Urinary bladder (tissue), 3 donors: ENCODE measurements at regions not wholly inside any gene's neighbourhood (a gene's known extent, or its start where the extent isn't known, plus 50 kb on each side); places are given as distances from the start of the nearest gene placed in this dataset.

ENCODE experiments used
- DNase-seq: peaks from one replicate; pipeline ENCODE4 v3.0.0-alpha.2; 2015; ENCODE audit errors: extremely low spot score
- H3K27ac ChIP-seq: one replicate; pipeline ENCODE4 v1.5.1; 2013; ENCODE audit warnings: low read depth, mild to moderate bottlenecking, moderate library complexity
- H3K36me3 ChIP-seq: one replicate; pipeline ENCODE4 v1.6.1; 2013; ENCODE audit warnings: mild to moderate bottlenecking, moderate library complexity; ENCODE audit not compliant: insufficient read depth
- H3K4me1 ChIP-seq: one replicate; pipeline ENCODE4 v1.6.1; 2013; ENCODE audit warnings: mild to moderate bottlenecking, moderate library complexity; ENCODE audit not compliant: insufficient read depth
- H3K4me3 ChIP-seq: one replicate; pipeline ENCODE4 v1.5.1; 2013; ENCODE audit warnings: low read depth, low read length
- WGBS: extraction: QIAGEN DNeasy Blood & Tissue Kit; methylation state at CpG from one replicate; pipeline ENCODE4 v1.1.7; 2013; 5-methylcytosine and 5-hydroxymethylcytosine counted together
- donor health status: healthy with polysubstance abuse.
- donor health status: healthy.

GRCh38 chr6:66896415-66896814, 1189.4 kb upstream of the EYS start:
- no peak overlapping the region for H3K27ac ChIP-seq
- no peaks in the 10 kb centered on the region for H3K36me3 ChIP-seq
- DNase-seq = no peak
- WGBS = 92% methylated on average over 5 of the region's 5 CpGs
- no peak overlapping the region for H3K4me3 ChIP-seq
- no peaks in the 10 kb centered on the region for H3K4me1 ChIP-seq

- no peaks in the 10 kb centered on the region for H3K4me1 ChIP-seq
- no peak overlapping the region for H3K4me3 ChIP-seq
- no peak overlapping the region for H3K27ac ChIP-seq
- H3K36me3 ChIP-seq = no peaks in the 10 kb centered on the region
- WGBS = 84% methylated on average over 1 of the region's 1 CpG
- DNase-seq = no peak
These were observed 1176.4 kb upstream of the EYS start for GRCh38 chr6:66883453-66883852.

GRCh38 chr6:66866801-66867200, 1159.8 kb upstream of the EYS start:
- Histone ChIP-seq H3K4me3 (no peak overlapping the region), H3K36me3 (no peaks in the 10 kb centered on the region), H3K27ac (no peak overlapping the region), H3K4me1 (no peaks in the 10 kb centered on the region)
- WGBS = 95% methylated on average over 1 of the region's 1 CpG
- DNase-seq = no peak

- no peak overlapping the region for H3K27ac ChIP-seq
- H3K4me1 ChIP-seq = no peaks in the 10 kb centered on the region
- no peak for DNase-seq
- no peaks in the 10 kb centered on the region for H3K36me3 ChIP-seq
- no peak overlapping the region for H3K4me3 ChIP-seq
These were observed 1158.7 kb upstream of the EYS start for GRCh38 chr6:66865771-66866170.

GRCh38 chr6:66861007-66861541, 1154.0 kb upstream of the EYS start:
- H3K4me1 ChIP-seq = no peaks in the 10 kb centered on the region
- H3K36me3 ChIP-seq = no peaks in the 10 kb centered on the region
- WGBS = 62% methylated on average over 2 of the region's 2 CpGs
- no peak overlapping the region for H3K27ac ChIP-seq
- H3K4me3 ChIP-seq = no peak overlapping the region
- DNase-seq = no peak

GRCh38 chr6:66860328-66860727, 1153.3 kb upstream of the EYS start:
- no peak overlapping the region for H3K27ac ChIP-seq
- no peak for DNase-seq
- H3K4me1 ChIP-seq = no peaks in the 10 kb centered on the region
- no peaks in the 10 kb centered on the region for H3K36me3 ChIP-seq
- WGBS = 45% methylated on average over 3 of the region's 3 CpGs
- no peak overlapping the region for H3K4me3 ChIP-seq

GRCh38 chr6:66858196-66858595, 1151.2 kb upstream of the EYS start:
- no peaks in the 10 kb centered on the region for H3K4me1 ChIP-seq
- no peaks in the 10 kb centered on the region for H3K36me3 ChIP-seq
- no peak overlapping the region for H3K4me3 ChIP-seq
- no peak overlapping the region for H3K27ac ChIP-seq
- no peak for DNase-seq
- WGBS = 40% methylated on average over 2 of the region's 2 CpGs

GRCh38 chr6:66854014-66854413, 1147.0 kb upstream of the EYS start:
- no peak for DNase-seq
- Histone ChIP-seq H3K4me3 (no peak overlapping the region), H3K27ac (no peak overlapping the region), H3K36me3 (no peaks in the 10 kb centered on the region), H3K4me1 (no peaks in the 10 kb centered on the region)

- 32% methylated on average over 3 of the region's 3 CpGs for WGBS
- Histone ChIP-seq H3K4me1 (no peaks in the 10 kb centered on the region), H3K36me3 (no peaks in the 10 kb centered on the region), H3K27ac (no peak overlapping the region), H3K4me3 (no peak overlapping the region)
- DNase-seq = no peak
These were observed 1144.9 kb upstream of the EYS start for GRCh38 chr6:66851930-66852329.

- Histone ChIP-seq H3K27ac (no peak overlapping the region), H3K4me1 (no peaks in the 10 kb centered on the region), H3K4me3 (no peak overlapping the region), H3K36me3 (no peaks in the 10 kb centered on the region)
- no peak for DNase-seq
These were observed 1142.8 kb upstream of the EYS start for GRCh38 chr6:66849843-66850242.

GRCh38 chr6:66848244-66848953, 1141.4 kb upstream of the EYS start:
- no peak for DNase-seq
- no peaks in the 10 kb centered on the region for H3K36me3 ChIP-seq
- no peak overlapping the region for H3K27ac ChIP-seq
- no peaks in the 10 kb centered on the region for H3K4me1 ChIP-seq
- H3K4me3 ChIP-seq = no peak overlapping the region
- 79% methylated on average over 3 of the region's 3 CpGs for WGBS

GRCh38 chr6:66838764-66839163, 1131.7 kb upstream of the EYS start:
- WGBS = 78% methylated on average over 5 of the region's 5 CpGs
- no peak for DNase-seq
- Histone ChIP-seq H3K4me1 (no peaks in the 10 kb centered on the region), H3K4me3 (no peak overlapping the region), H3K36me3 (no peaks in the 10 kb centered on the region), H3K27ac (no peak overlapping the region)

- H3K4me1 ChIP-seq = no peaks in the 10 kb centered on the region
- H3K36me3 ChIP-seq = no peaks in the 10 kb centered on the region
- DNase-seq = no peak
- H3K27ac ChIP-seq = no peak overlapping the region
- 77% methylated on average over 3 of the region's 3 CpGs for WGBS
- H3K4me3 ChIP-seq = no peak overlapping the region
These were observed 1118.5 kb upstream of the EYS start for GRCh38 chr6:66825539-66825938.

- 80% methylated on average over 3 of the region's 3 CpGs for WGBS
- Histone ChIP-seq H3K27ac (no peak overlapping the region), H3K4me3 (no peak overlapping the region), H3K4me1 (no peaks in the 10 kb centered on the region), H3K36me3 (no peaks in the 10 kb centered on the region)
- no peak for DNase-seq
These were observed 1107.1 kb upstream of the EYS start for GRCh38 chr6:66814156-66814555.

GRCh38 chr6:66808771-66809170, 1101.7 kb upstream of the EYS start:
- H3K36me3 ChIP-seq = no peaks in the 10 kb centered on the region
- DNase-seq = no peak
- no peak overlapping the region for H3K4me3 ChIP-seq
- H3K27ac ChIP-seq = no peak overlapping the region
- no peaks in the 10 kb centered on the region for H3K4me1 ChIP-seq
- WGBS = 98% methylated on average over 1 of the region's 1 CpG
